Stimulated activated naive B cell treated with anti-CD40 and anti-IgM and Interleukin-4, amounts not matched to agents 10 μg/mL and 1 μg/mL and 100 μg/mL, for 72 hours (primary cell): ENCODE measurements at regions not wholly inside any gene's neighbourhood (a gene's known extent, or its start where the extent isn't known, plus 50 kb on each side); places are given as distances from the start of the nearest gene placed in this dataset.

Experiments used
- ATAC-seq, 2 donors: fragments of 150-1000 bp; cut with Tn5 transposase; replicated peaks; 2 replicates each; pipeline ENCODE4 v1.10.0; 2021; ENCODE audit warnings: moderate library complexity in 1 of 2
- DNase-seq: peaks from one replicate; pipeline ENCODE4 v3.0.0; 2021
- H3K27ac Mint-ChIP-seq: one replicate; pipeline ENCODE4 v1.8.0; 2022; ENCODE audit warnings: mild to moderate bottlenecking, mixed read lengths
- H3K27me3 Mint-ChIP-seq, 2 donors: one replicate each; pipeline ENCODE4 v1.8.0; 2022; ENCODE audit warnings: mixed read lengths in 2 of 2
- H3K36me3 Mint-ChIP-seq, 2 donors: one replicate each; pipeline ENCODE4 v1.8.0; 2022; ENCODE audit warnings: mixed read lengths in 2 of 2, mild to moderate bottlenecking in 1 of 2
- H3K4me1 Mint-ChIP-seq, 2 donors: one replicate each; pipeline ENCODE4 v1.8.0; 2022; ENCODE audit warnings: mixed read lengths in 2 of 2, mild to moderate bottlenecking in 1 of 2
- H3K4me3 Mint-ChIP-seq, 2 donors: one replicate each; pipeline ENCODE4 v1.8.0; 2022; ENCODE audit warnings: mild to moderate bottlenecking in 2 of 2, mixed read lengths in 2 of 2, moderate library complexity in 1 of 2
- H3K9me3 Mint-ChIP-seq, 2 donors: one replicate each; pipeline ENCODE4 v1.8.0; 2022; ENCODE audit warnings: mixed read lengths in 2 of 2, mild to moderate bottlenecking in 1 of 2

DNA sequence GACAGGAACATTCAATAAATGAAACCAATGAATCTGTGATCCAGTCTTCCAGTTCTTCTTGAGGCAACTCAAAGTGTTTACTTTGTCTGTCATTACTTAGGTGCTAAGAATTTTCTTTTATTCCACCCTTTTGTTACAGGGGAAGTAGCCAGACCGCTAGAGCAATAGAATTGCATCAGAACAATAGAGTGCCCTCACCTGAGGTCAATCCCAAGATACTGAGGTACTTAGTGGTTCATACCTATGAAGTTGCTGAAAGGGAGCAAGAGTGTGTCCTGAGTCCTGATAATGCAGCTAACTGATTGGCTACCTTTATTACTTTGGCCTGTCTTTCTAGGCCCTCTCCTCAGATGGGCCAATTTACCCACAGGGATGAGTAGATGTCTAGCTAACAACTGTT lies 359.4 kb upstream of the KCNH7 start:
- no peaks in the 10 kb centered on the region for H3K27me3 Mint-ChIP-seq
- no peaks in the 10 kb centered on the region for H3K36me3 Mint-ChIP-seq
- H3K9me3 Mint-ChIP-seq = no peaks in the 10 kb centered on the region
- no peaks in the 10 kb centered on the region for H3K4me1 Mint-ChIP-seq
- H3K27ac Mint-ChIP-seq = no peak overlapping the region
- DNase-seq = no peak
- no peak overlapping the region for H3K4me3 Mint-ChIP-seq
- ATAC-seq = no peak

DNA sequence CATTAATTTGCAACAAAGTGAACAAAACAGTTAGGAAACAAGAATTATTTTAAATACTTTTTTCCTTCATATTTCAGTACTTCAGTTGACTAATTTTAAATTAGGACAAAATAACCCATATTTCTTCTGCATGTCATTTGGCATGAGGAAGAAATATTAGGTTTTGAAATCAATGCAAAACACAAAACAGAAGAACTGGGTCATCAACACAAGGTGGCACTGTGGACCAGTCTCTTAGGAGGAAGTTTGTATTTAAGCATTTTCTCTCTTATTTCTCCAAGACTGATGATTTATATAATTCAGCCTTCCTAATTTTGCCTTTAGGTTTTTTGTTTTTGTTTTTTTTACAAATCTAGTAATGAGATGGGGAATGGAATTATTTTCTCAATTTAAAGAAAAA lies 352.8 kb upstream of the KCNH7 start:
- no peaks in the 10 kb centered on the region for H3K36me3 Mint-ChIP-seq
- no peaks in the 10 kb centered on the region for H3K27me3 Mint-ChIP-seq
- no peak overlapping the region for H3K27ac Mint-ChIP-seq
- no peak for DNase-seq
- no peak for ATAC-seq
- no peaks in the 10 kb centered on the region for H3K9me3 Mint-ChIP-seq
- H3K4me1 Mint-ChIP-seq = no peaks in the 10 kb centered on the region
- no peak overlapping the region for H3K4me3 Mint-ChIP-seq

DNA sequence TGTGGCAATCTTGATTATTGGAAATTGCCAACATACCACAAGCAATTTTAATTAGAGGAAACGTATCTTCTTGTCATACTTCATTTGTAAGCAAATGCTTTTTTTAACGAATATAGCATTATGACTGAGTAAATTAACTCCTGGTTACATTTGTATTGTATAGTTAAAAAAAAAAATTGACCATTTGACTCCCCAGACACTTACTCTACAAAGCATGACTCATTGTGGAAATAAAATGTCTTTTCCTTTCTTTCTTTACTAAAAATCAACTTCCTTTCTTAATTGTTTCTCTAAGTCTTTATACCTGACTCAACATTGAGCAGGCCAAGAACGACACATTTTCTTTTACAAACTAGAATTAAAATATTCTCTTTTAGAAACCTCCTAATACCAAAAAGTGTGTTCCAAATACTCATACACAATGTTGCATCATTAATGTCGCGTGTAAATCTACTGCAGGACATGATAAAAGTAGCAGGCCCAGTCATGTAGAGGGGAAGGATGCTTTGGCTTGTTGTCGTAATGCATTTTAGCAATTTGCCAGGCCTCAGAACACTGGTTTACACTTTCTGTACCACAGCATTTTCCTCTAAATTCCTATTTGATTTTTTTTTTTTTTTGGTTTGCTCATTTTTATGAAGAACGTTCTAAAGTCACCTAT lies 349.6 kb upstream of the KCNH7 start:
- no peak overlapping the region for H3K4me3 Mint-ChIP-seq
- no peak overlapping the region for H3K27ac Mint-ChIP-seq
- H3K27me3 Mint-ChIP-seq = peaks cover 0 to 6% of the 10 kb centered on the region in 2 donors
- no peaks in the 10 kb centered on the region for H3K4me1 Mint-ChIP-seq
- H3K36me3 Mint-ChIP-seq = no peaks in the 10 kb centered on the region
- no peak for ATAC-seq
- DNase-seq = no peak
- no peaks in the 10 kb centered on the region for H3K9me3 Mint-ChIP-seq

DNA sequence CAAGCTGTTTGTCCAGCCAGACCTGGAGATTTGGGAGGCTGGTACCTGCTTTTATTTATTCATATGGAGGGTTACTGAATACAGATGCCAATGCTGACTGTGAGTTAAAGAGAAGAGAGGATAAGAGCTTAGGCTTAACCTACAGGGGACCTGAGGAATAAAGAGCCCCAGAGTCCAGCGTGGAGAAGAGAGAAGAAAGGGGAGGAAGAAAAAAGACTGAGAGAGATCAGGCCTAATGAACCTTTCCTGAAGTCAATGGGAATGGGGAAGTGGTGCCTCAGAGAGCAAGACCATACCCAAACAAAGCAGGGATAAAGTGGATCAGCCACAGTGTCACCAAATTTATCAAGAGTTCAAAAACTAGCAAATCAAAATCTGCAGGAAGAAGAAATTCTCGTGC lies 348.6 kb upstream of the KCNH7 start:
- Mint-ChIP-seq H3K27ac (no peak overlapping the region), H3K27me3 (peaks cover 0 to 6% of the 10 kb centered on the region in 2 donors), H3K9me3 (no peaks in the 10 kb centered on the region), H3K4me3 (no peak overlapping the region), H3K36me3 (no peaks in the 10 kb centered on the region), H3K4me1 (no peaks in the 10 kb centered on the region)
- DNase-seq (no peak), ATAC-seq (no peak)

DNA sequence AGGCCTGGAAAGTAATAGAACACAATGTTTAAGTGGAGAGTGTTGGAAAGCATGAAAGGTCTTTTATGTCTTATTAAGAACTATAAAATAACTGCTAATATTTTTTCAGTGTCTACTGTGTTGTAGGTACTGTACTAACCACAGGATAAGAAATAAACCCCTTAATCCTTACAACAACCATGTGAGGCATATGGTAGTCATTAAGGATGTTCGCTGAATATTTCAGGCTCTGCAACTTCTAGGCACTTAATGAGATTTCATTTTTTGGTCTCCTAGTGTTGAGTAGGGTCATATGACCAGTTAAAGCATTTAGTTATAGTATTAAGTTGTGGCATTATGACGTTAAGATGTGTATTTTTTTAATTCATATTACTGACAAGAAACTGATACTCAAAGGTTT lies 346.6 kb upstream of the KCNH7 start:
- H3K36me3 Mint-ChIP-seq = no peaks in the 10 kb centered on the region
- no peaks in the 10 kb centered on the region for H3K9me3 Mint-ChIP-seq
- H3K27me3 Mint-ChIP-seq = peaks cover 0 to 6% of the 10 kb centered on the region in 2 donors
- no peak for ATAC-seq
- H3K27ac Mint-ChIP-seq = no peak overlapping the region
- no peak for DNase-seq
- no peaks in the 10 kb centered on the region for H3K4me1 Mint-ChIP-seq
- no peak overlapping the region for H3K4me3 Mint-ChIP-seq

DNA sequence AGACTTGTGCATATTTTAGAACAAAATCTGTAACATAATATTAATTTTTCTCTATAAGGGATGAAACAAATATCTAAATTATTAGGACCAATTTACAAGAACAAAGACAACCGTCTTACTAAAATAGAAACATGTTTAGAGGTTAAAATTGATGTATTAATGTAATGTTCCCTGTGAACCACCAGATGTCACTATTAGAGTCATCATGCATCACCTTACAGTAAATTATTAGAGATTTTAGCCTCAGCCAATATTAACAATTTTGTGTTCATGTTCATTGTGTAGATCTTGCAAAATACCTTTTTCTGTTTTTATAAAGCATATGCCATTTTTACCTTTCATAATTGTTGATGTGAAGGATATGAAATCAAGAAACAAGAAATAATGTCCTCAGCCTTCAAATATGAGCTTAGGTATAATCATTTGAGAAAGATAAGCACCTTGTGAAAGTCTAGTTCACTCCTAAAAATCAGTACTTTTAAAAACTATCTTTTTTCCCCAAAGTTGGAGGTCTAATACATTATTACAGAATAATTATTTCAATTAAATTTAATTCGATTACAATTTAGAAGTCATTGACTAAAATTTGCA lies 344.3 kb upstream of the KCNH7 start:
- Mint-ChIP-seq H3K9me3 (no peaks in the 10 kb centered on the region), H3K27ac (no peak overlapping the region), H3K4me1 (no peaks in the 10 kb centered on the region), H3K27me3 (peaks cover 0 to 6% of the 10 kb centered on the region in 2 donors), H3K4me3 (no peak overlapping the region), H3K36me3 (no peaks in the 10 kb centered on the region)
- DNase-seq (no peak), ATAC-seq (no peak)

DNA sequence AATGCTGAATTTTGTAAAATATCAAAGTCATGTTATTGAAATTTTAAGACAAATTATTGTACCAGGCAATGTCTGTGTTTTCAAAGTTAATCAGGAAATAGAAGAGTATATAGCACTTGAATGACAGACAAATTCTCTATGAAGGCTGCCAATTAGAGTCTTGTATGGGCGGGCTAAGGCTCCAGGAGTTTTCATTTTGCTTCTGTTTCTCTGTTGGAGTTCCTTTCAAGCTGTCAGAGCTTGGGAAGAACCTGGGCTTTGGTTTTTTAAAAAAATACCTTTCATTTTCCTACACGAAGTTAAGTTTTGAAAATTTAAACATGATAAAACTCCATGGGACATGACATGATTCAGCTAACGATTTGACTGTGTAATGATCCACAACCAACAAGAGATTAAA lies 339.0 kb upstream of the KCNH7 start:
- Mint-ChIP-seq H3K27me3 (no peaks in the 10 kb centered on the region), H3K4me3 (no peak overlapping the region), H3K9me3 (no peaks in the 10 kb centered on the region), H3K36me3 (no peaks in the 10 kb centered on the region), H3K4me1 (no peaks in the 10 kb centered on the region), H3K27ac (no peak overlapping the region)
- ATAC-seq = no peak
- no peak for DNase-seq

DNA sequence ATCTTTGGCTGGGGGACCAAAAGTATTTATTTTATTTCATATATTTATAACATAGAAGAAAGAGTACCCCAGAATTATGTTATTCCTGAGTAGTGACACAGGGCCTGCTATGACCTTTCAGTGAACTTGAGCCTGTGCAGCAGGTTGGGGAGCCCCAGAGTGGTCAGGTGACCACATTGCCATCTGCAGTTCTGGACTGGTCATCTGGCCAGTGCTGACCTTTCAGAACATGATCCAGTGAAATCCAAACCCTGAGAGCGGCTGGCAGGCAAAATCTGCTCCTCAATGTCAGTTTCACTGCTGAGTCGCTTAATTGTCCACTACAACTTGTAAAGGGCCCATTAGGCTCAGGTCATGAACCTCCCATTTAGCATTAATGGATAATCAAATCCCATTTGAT lies 336.7 kb upstream of the KCNH7 start:
- Mint-ChIP-seq H3K36me3 (no peaks in the 10 kb centered on the region), H3K9me3 (no peaks in the 10 kb centered on the region), H3K27me3 (no peaks in the 10 kb centered on the region), H3K4me1 (no peaks in the 10 kb centered on the region), H3K4me3 (no peak overlapping the region), H3K27ac (no peak overlapping the region)
- ATAC-seq = no peak
- DNase-seq = no peak

DNA sequence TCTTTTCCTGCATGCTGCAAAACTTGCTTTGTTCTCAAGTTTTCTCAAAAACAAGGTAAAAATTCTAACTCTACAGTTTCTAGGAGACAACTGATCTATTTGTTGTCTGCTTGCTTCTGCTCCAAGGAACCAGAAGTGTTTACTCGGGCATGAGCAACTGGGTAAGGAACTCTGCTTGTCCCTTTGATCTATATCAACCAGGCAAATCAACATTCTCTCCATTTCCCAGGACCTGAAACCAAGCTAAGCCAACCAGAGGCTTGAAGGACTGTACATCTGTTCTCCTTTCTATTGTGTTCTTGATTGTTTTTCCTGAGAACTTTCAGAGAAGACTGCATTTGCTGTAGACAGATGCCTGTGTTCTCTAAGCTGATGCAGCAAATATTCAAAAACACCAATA lies 335.0 kb upstream of the KCNH7 start:
- Mint-ChIP-seq H3K36me3 (no peaks in the 10 kb centered on the region), H3K4me1 (no peaks in the 10 kb centered on the region), H3K9me3 (no peaks in the 10 kb centered on the region), H3K4me3 (no peak overlapping the region), H3K27ac (no peak overlapping the region), H3K27me3 (peaks cover 5% of the 10 kb centered on the region in 2 donors)
- DNase-seq (no peak), ATAC-seq (no peak)

DNA sequence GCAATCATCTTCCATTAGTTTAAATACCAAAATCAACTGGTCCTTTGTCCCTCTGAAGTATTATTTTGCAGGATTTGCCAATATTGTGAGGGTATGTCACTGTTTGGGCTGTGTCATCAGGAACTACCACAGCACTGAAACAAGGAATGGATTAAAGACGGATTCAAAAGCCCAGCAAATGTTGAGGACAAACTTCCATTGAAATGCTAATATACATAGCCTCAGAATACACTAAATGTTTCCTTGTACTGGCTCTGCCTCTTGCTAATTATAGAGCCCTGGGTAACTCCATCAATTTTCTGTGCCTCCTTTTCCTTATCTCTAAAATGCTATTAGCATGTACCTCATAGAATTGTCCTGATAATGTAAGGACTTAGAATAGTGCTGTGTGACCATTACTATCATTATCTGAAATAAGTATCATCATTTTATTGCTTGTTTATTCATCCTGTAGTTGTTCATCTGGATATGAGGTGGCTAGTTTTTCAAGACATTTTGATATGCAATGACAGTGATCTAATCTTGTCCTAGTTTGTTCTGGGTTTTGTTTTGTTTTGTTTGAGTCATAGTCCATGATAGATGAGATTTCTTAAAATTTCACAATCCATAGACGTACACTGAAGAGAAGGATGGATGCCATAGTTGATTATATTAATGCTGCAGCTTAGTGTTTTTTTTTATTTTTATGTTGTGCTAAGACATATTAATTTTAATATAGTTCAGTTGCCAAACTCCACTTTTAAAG lies 333.4 kb upstream of the KCNH7 start:
- Mint-ChIP-seq H3K36me3 (no peaks in the 10 kb centered on the region), H3K27ac (no peak overlapping the region), H3K4me1 (no peaks in the 10 kb centered on the region), H3K4me3 (no peak overlapping the region), H3K27me3 (peaks cover 5% of the 10 kb centered on the region in 2 donors), H3K9me3 (no peaks in the 10 kb centered on the region)
- DNase-seq (no peak), ATAC-seq (no peak)

DNA sequence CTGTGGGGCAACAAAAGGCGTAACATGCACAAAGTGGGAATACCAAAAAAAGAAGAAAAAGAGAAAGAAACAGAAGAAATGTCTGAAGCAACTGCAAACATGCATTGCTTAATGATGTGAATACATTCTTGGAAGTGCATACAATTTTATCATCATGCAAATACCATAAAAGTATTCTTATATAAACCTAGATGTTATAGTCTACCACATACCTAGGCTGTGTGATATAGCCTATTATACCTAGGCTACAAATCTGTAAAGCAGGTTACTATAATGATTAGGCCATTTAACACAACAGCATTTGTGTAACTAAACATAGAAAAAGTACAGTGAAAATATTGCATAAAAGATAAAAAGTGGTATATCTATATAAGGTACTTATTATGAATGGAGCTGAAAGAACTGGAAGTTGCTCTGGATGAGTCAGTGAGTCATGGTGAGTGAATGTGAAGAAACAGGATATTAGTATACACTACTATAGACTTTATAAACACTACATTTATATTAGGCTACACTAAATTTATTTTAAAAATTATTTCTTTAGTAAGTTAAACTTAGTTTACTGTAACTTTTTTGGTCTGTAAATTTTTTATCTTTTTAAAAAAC lies 319.4 kb upstream of the KCNH7 start:
- Mint-ChIP-seq H3K36me3 (no peaks in the 10 kb centered on the region), H3K27me3 (peaks cover 5 to 6% of the 10 kb centered on the region in 2 donors), H3K9me3 (no peaks in the 10 kb centered on the region), H3K4me3 (no peak overlapping the region), H3K27ac (no peak overlapping the region), H3K4me1 (no peaks in the 10 kb centered on the region)
- ATAC-seq (no peak), DNase-seq (no peak)

DNA sequence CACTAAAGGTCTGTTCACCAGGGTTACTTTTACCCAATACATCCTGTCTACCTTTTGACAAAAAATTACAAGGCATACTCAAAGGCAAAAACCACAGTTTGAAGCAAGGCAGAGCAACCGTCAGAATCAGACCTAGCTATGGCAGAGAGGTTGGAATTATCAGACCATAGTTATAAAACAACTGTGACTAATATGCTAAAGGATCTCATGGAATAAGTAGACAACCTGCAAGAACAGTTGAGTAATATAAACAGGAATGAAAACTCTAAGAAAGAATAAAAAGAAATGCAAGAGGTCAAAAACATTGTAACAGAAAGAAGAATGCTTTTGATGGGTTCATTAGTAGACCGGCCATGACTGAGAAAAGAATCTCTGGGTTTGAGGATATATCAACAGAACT lies 318.8 kb upstream of the KCNH7 start:
- no peaks in the 10 kb centered on the region for H3K36me3 Mint-ChIP-seq
- no peaks in the 10 kb centered on the region for H3K4me1 Mint-ChIP-seq
- no peaks in the 10 kb centered on the region for H3K9me3 Mint-ChIP-seq
- H3K4me3 Mint-ChIP-seq = no peak overlapping the region
- peaks cover 5 to 6% of the 10 kb centered on the region in 2 donors for H3K27me3 Mint-ChIP-seq
- H3K27ac Mint-ChIP-seq = no peak overlapping the region
- DNase-seq = no peak
- ATAC-seq = no peak

DNA sequence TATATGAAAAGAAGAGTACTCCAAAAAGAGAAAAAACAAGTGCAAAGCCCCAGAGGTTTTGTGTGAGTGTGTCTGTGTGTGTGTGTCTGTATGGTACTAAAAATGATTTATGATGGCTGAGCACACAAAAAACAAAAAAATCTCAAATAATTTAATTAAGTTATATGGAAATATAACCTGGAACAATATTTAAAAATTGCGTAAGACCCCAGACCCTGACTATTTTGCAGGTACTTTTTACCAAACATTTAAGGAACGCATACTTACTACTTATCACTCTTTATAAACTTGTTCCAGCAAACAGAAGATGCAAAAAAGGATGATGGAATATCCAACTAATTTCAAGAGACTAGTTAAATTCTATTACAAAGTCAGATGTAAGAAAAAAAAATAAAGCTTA lies 317.4 kb upstream of the KCNH7 start:
- Mint-ChIP-seq H3K4me1 (no peaks in the 10 kb centered on the region), H3K27ac (no peak overlapping the region), H3K4me3 (no peak overlapping the region), H3K36me3 (no peaks in the 10 kb centered on the region), H3K27me3 (peaks cover 10 to 12% of the 10 kb centered on the region in 2 donors), H3K9me3 (no peaks in the 10 kb centered on the region)
- ATAC-seq (no peak), DNase-seq (no peak)

DNA sequence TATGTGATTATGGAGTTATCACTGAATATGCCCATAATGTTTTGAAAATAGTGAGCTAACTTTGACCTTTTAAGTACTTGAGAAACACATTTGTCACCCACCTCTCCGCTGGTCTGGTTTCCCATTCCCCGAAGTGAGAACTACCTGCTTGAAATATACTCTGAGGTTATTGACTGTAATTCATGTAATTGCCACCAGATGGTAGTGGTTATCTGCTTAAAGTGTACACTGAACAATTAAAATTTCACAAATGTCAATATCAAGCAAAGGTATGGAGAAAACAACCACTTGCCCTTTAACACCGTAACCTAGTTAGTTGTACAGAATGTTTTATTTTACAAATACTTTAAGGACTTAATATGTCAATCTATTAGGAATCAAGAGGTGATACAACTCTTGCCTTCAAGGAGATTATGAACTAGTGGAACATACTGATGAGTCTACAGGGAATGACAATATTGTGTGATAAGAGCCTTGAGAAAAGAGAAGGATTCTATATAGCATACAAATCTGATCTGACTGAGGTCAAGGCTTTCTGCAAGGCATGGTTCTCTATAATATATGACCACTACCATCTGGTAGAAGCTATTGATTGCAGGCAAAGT lies 316.8 kb upstream of the KCNH7 start:
- no peaks in the 10 kb centered on the region for H3K9me3 Mint-ChIP-seq
- no peak overlapping the region for H3K4me3 Mint-ChIP-seq
- H3K27me3 Mint-ChIP-seq = peaks cover 10 to 12% of the 10 kb centered on the region in 2 donors
- DNase-seq = no peak
- no peak overlapping the region for H3K27ac Mint-ChIP-seq
- H3K4me1 Mint-ChIP-seq = no peaks in the 10 kb centered on the region
- H3K36me3 Mint-ChIP-seq = no peaks in the 10 kb centered on the region
- peak; percentile 58 to 65 for ATAC-seq
